AG09309 (cell line): ENCODE measurements at regions not wholly inside any gene's neighbourhood (a gene's known extent, or its start where the extent isn't known, plus 50 kb on each side); places are given as distances from the start of the nearest gene placed in this dataset.

ENCODE experiments used
- DNase-seq: peaks from one replicate; pipeline ENCODE4 v3.0.0-alpha.2; 2010; ENCODE audit warnings: low read depth
- H3K4me3 ChIP-seq: 2 replicates; pipeline ENCODE4 v1.5.1; 2011; ENCODE audit warnings: mild to moderate bottlenecking, low read depth, low read length, moderate library complexity; ENCODE audit not compliant: control insufficient read depth
- CTCF ChIP-seq: IDR thresholded peaks from 2 replicates; pipeline ENCODE4 v1.5.1; 2011; ENCODE audit warnings: mild to moderate bottlenecking, low read depth, low read length, inconsistent platforms; ENCODE audit not compliant: insufficient read depth, control insufficient read depth; ENCODE audit errors: missing control alignments

GRCh38 chr18:39260565-39260964 is 1695.0 kb upstream of the CELF4 start:
- H3K4me3 ChIP-seq = no peak overlapping the region
- TF ChIP-seq CTCF = no peak
- no peak for DNase-seq

- TF ChIP-seq CTCF = no peak
- DNase-seq = no peak
Measured at GRCh38 chr18:39259736-39260135, 1694.1 kb upstream of the CELF4 start.

GRCh38 chr18:39244242-39244641 is 1678.6 kb upstream of the CELF4 start:
- TF ChIP-seq CTCF = no peak
- no peak for DNase-seq
- H3K4me3 ChIP-seq = no peak overlapping the region

More at GRCh38 chr18:39259736-39260135, 1694.1 kb upstream of the CELF4 start:
- H3K4me3 ChIP-seq = no peak overlapping the region

GRCh38 chr18:39241534-39241933 is 1675.9 kb upstream of the CELF4 start:
- TF ChIP-seq CTCF = no peak
- H3K4me3 ChIP-seq = no peak overlapping the region

GRCh38 chr18:39238981-39239660 is 1673.5 kb upstream of the CELF4 start:
- no peak for DNase-seq
- H3K4me3 ChIP-seq = no peak overlapping the region
- TF ChIP-seq CTCF = no peak

More at GRCh38 chr18:39241534-39241933, 1675.9 kb upstream of the CELF4 start:
- DNase-seq = no peak

- no peak for DNase-seq
- no peak overlapping the region for H3K4me3 ChIP-seq
- no peak for TF ChIP-seq CTCF
Measured at GRCh38 chr18:39235118-39235719, 1669.6 kb upstream of the CELF4 start.
